Glomerular visceral epithelial cell (primary cell): ENCODE measurements at regions not wholly inside any gene's neighbourhood (a gene's known extent, or its start where the extent isn't known, plus 50 kb on each side); places are given as distances from the start of the nearest gene placed in this dataset.
A peak's percentile ranks its signal among the peaks of the same experiment; 100 is the strongest.

Experiments
- DNase-seq: peaks from one replicate; pipeline ENCODE4 v3.0.0-alpha.2; 2016; ENCODE audit errors: extremely low spot score

- no peak for DNase-seq
Observed at GRCh38 chr20:6562111-6562510, 205.4 kb upstream of the BMP2 start.

GRCh38 chr20:6560978-6561377, 206.5 kb upstream of the BMP2 start:
- no peak for DNase-seq

GRCh38 chr20:6559791-6560190, 207.7 kb upstream of the BMP2 start:
- no peak for DNase-seq

GRCh38 chr20:6558341-6558740, 209.1 kb upstream of the BMP2 start:
- no peak for DNase-seq

GRCh38 chr20:6533761-6534479, 233.6 kb upstream of the BMP2 start:
- peak; percentile 93 for DNase-seq

- DNase-seq = no peak
Observed at GRCh38 chr20:6533351-6533750, 234.1 kb upstream of the BMP2 start.

- DNase-seq = no peak
Observed at GRCh38 chr20:6530779-6531315, 236.6 kb upstream of the BMP2 start.

- DNase-seq = no peak
Observed at GRCh38 chr20:6530254-6530653, 237.2 kb upstream of the BMP2 start.

GRCh38 chr20:6525447-6526303, 241.8 kb upstream of the BMP2 start:
- no peak for DNase-seq

GRCh38 chr20:6524305-6524704, 243.2 kb upstream of the BMP2 start:
- no peak for DNase-seq

GRCh38 chr20:6519556-6519955, 247.9 kb upstream of the BMP2 start:
- DNase-seq = no peak

GRCh38 chr20:6515261-6515660, 252.2 kb upstream of the BMP2 start:
- DNase-seq = no peak

GRCh38 chr20:6513599-6513998, 253.9 kb upstream of the BMP2 start:
- no peak for DNase-seq

- no peak for DNase-seq
Observed at GRCh38 chr20:6509374-6509773, 258.1 kb upstream of the BMP2 start.

GRCh38 chr20:6506906-6507305, 260.6 kb upstream of the BMP2 start:
- DNase-seq = no peak

GRCh38 chr20:6504826-6505225, 262.7 kb upstream of the BMP2 start:
- DNase-seq = no peak

- DNase-seq = no peak
Observed at GRCh38 chr20:6504179-6504578, 263.3 kb upstream of the BMP2 start.

- DNase-seq = no peak
Observed at GRCh38 chr20:6502999-6503398, 264.5 kb upstream of the BMP2 start.

- DNase-seq = no peak
Observed at GRCh38 chr20:6502219-6502618, 265.3 kb upstream of the BMP2 start.

GRCh38 chr20:6501061-6501460, 266.4 kb upstream of the BMP2 start:
- DNase-seq = peak; percentile 2

- no peak for DNase-seq
Observed at GRCh38 chr20:6499566-6499965, 267.9 kb upstream of the BMP2 start.

- no peak for DNase-seq
Observed at GRCh38 chr20:6496874-6497273, 270.6 kb upstream of the BMP2 start.

GRCh38 chr20:6495907-6496306, 271.6 kb upstream of the BMP2 start:
- no peak for DNase-seq
